PC-9 (cell line): ENCODE measurements at regions not wholly inside any gene's neighbourhood (a gene's known extent, or its start where the extent isn't known, plus 50 kb on each side); places are given as distances from the start of the nearest gene placed in this dataset.

Experiments
- BruUV-seq: library from RNA; stranded (reverse); fragments of 400-500 nt; replicated peaks from 2 replicates; lab custom pipeline; 2021; lab: Mats Ljungman, UMichigan
- CTCF ChIA-PET: fragments of 300-600 bp; sonication (Branson Sonifier 250); formaldehyde crosslinking; loops from one replicate; lab custom pipeline; 2022; ENCODE audit warnings: antibody characterized with exemption; lab: Charles Lee
- POLR2A ChIA-PET: fragments of 300-600 bp; sonication (Branson Sonifier 250); formaldehyde crosslinking; loops from one replicate; lab custom pipeline; 2022; ENCODE audit warnings: antibody characterized with exemption; ENCODE audit not compliant: unreplicated experiment; lab: Charles Lee
- DNase-seq, 2 experiments: peaks; one replicate each; pipeline versions ENCODE4 v3.0.0 to v3.0.0-alpha.2; 2015 to 2022; ENCODE audit warnings: mixed read lengths in 1 of 2
- H2AFZ ChIP-seq: fragments of 200-600 bp; sonication (generic); 2 replicates; pipeline ENCODE4 v1.8.1; 2017; ENCODE audit warnings: antibody characterized with exemption
- H3F3A ChIP-seq: fragments of 200-600 bp; sonication (generic); 2 replicates; pipeline ENCODE4 v1.8.1; 2017; ENCODE audit warnings: antibody characterized with exemption, mild to moderate bottlenecking, low read depth; ENCODE audit not compliant: insufficient read depth
- H3K27ac ChIP-seq: fragments of 200-600 bp; sonication (generic); 2 replicates; pipeline ENCODE4 v1.6.1; 2016; ENCODE audit warnings: mixed run types
- H3K27me3 ChIP-seq: fragments of 200-600 bp; sonication (generic); 2 replicates; pipeline ENCODE4 v1.6.1; 2016; ENCODE audit warnings: low read depth, mixed run types; ENCODE audit not compliant: insufficient read depth
- H3K36me3 ChIP-seq: fragments of 200-600 bp; sonication (generic); 2 replicates; pipeline ENCODE4 v1.6.1; 2016; ENCODE audit warnings: low read depth, mixed run types
- H3K4me1 ChIP-seq: fragments of 200-600 bp; sonication (generic); replicated peaks from 2 replicates; pipeline ENCODE4 v1.6.1; 2016; ENCODE audit warnings: mixed run types; ENCODE audit not compliant: insufficient read depth
- H3K4me2 ChIP-seq: fragments of 200-600 bp; sonication (generic); 2 replicates; pipeline ENCODE4 v1.6.1; 2017; ENCODE audit warnings: mixed run types
- H3K4me3 ChIP-seq: fragments of 200-600 bp; sonication (generic); 2 replicates; pipeline ENCODE4 v1.6.1; 2016; ENCODE audit warnings: mixed run types
- H3K79me2 ChIP-seq: fragments of 200-600 bp; sonication (generic); 2 replicates; pipeline ENCODE4 v1.6.1; 2017; ENCODE audit warnings: low read depth, mixed run types
- H3K9me2 ChIP-seq: fragments of 200-600 bp; sonication (generic); 2 replicates; pipeline ENCODE4 v1.8.1; 2017; ENCODE audit warnings: mild to moderate bottlenecking; ENCODE audit not compliant: insufficient read depth
- H3K9me3 ChIP-seq: fragments of 200-600 bp; sonication (generic); 2 replicates; pipeline ENCODE4 v1.8.1; 2016; ENCODE audit warnings: low read depth; ENCODE audit not compliant: insufficient read depth
- H4K20me1 ChIP-seq: fragments of 200-600 bp; sonication (generic); 2 replicates; pipeline ENCODE4 v1.8.1; 2017; ENCODE audit not compliant: insufficient read depth
- EZH2 ChIP-seq: fragments of 200-600 bp; sonication (generic); IDR thresholded peaks from 2 replicates; pipeline ENCODE4 v1.8.0; 2017; ENCODE audit warnings: antibody characterized with exemption, low read depth
- intact Hi-C: fragments of 100-400 bp; cut with micrococcal nuclease; formaldehyde crosslinking; loops from one replicate; pipeline ENCODE4 v1.10.0; 2022; ENCODE audit not compliant: unreplicated experiment
- TF ChIP-seq, protein P1 (sequence below): fragments of 200-600 bp; sonication (generic); conservative IDR thresholded peaks from 2 replicates; pipeline ENCODE4 v1.6.1; 2017; ENCODE audit warnings: mixed run types, antibody characterized with exemption, mild to moderate bottlenecking, moderate library complexity

DNA sequence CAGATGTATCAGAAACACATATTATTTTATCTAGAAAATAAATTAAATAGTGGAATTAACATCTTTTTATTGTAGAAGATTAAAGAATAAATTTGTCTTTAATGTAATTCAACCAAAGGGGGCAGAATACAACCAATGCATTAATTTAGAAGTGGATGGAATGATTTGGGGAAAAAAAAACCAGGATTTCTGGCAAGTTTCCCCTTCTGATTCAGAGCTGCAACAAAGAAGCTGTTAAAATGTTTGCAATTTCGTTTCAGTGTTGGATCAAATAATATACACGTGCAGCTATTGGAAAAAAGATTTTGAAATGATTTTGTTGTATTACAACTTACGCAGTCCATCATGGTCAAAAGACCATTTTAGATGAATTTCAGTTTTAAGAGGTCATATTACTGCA is 71.6 kb upstream of the ZNF280D start:
- Histone ChIP-seq H3K27ac (no peak overlapping the region), H3K9me2 (no peaks in the 10 kb centered on the region), H3K79me2 (no peaks in the 10 kb centered on the region), H3K4me1 (0 out of 2 replicates have a peak, but pooled peaks cover 12% of the 10 kb centered on the region), H3F3A (no peaks in the 10 kb centered on the region), H3K4me2 (no peak overlapping the region), H4K20me1 (no peaks in the 10 kb centered on the region), H3K4me3 (no peak overlapping the region), H3K36me3 (no peaks in the 10 kb centered on the region), H3K27me3 (no peaks in the 10 kb centered on the region), H2AFZ (no peak overlapping the region), H3K9me3 (no peaks in the 10 kb centered on the region)
- no peak for DNase-seq
- BruUV-seq = no TSS peak
- intact Hi-C loops = no loop called here
- ChIA-PET POLR2A (no interaction called here), CTCF (no interaction called here)
- no peak for TF ChIP-seq EZH2
- TF ChIP-seq, protein P1, sequence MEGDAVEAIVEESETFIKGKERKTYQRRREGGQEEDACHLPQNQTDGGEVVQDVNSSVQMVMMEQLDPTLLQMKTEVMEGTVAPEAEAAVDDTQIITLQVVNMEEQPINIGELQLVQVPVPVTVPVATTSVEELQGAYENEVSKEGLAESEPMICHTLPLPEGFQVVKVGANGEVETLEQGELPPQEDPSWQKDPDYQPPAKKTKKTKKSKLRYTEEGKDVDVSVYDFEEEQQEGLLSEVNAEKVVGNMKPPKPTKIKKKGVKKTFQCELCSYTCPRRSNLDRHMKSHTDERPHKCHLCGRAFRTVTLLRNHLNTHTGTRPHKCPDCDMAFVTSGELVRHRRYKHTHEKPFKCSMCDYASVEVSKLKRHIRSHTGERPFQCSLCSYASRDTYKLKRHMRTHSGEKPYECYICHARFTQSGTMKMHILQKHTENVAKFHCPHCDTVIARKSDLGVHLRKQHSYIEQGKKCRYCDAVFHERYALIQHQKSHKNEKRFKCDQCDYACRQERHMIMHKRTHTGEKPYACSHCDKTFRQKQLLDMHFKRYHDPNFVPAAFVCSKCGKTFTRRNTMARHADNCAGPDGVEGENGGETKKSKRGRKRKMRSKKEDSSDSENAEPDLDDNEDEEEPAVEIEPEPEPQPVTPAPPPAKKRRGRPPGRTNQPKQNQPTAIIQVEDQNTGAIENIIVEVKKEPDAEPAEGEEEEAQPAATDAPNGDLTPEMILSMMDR = no peak

- Histone ChIP-seq H3K9me3 (no peaks in the 10 kb centered on the region), H3F3A (no peaks in the 10 kb centered on the region), H3K4me1 (0 out of 2 replicates have a peak, but pooled peaks cover 12% of the 10 kb centered on the region), H3K27me3 (no peaks in the 10 kb centered on the region), H3K36me3 (no peaks in the 10 kb centered on the region), H4K20me1 (no peaks in the 10 kb centered on the region), H2AFZ (no peak overlapping the region), H3K4me3 (no peak overlapping the region), H3K79me2 (no peaks in the 10 kb centered on the region), H3K4me2 (no peak overlapping the region), H3K27ac (no peak overlapping the region), H3K9me2 (no peaks in the 10 kb centered on the region)
- intact Hi-C loops = no loop called here
- DNase-seq = no peak
- ChIA-PET CTCF (no interaction called here), POLR2A (no interaction called here)
- TF ChIP-seq, protein P1 = no peak
- TF ChIP-seq EZH2 = no peak
- no TSS peak for BruUV-seq
Observed at GRCh38 chr15:56804279-56804678, 71.0 kb upstream of the ZNF280D start.

GRCh38 chr15:56802161-56802560 is 68.9 kb upstream of the ZNF280D start:
- H3K36me3 ChIP-seq = no peaks in the 10 kb centered on the region
- ChIA-PET CTCF (no interaction called here), POLR2A (no interaction called here)
- no peaks in the 10 kb centered on the region for H3F3A ChIP-seq
- H3K4me3 ChIP-seq = no peak overlapping the region
- no peaks in the 10 kb centered on the region for H3K9me3 ChIP-seq
- intact Hi-C loops = no loop called here
- H3K4me1 ChIP-seq = 0 out of 2 replicates have a peak, but pooled peaks cover 12% of the 10 kb centered on the region
- H3K9me2 ChIP-seq = no peaks in the 10 kb centered on the region
- no peak for TF ChIP-seq EZH2
- TF ChIP-seq, protein P1 = no peak
- no peak for DNase-seq
- no TSS peak for BruUV-seq
- H3K4me2 ChIP-seq = no peak overlapping the region
- no peaks in the 10 kb centered on the region for H3K79me2 ChIP-seq
- H2AFZ ChIP-seq = no peak overlapping the region
- H4K20me1 ChIP-seq = no peaks in the 10 kb centered on the region
- H3K27me3 ChIP-seq = no peaks in the 10 kb centered on the region
- no peak overlapping the region for H3K27ac ChIP-seq
